ENCODE measurements at regions not wholly inside any gene's neighbourhood (a gene's known extent, or its start where the extent isn't known, plus 50 kb on each side); places are given as distances from the start of the nearest gene placed in this dataset.

DNA sequence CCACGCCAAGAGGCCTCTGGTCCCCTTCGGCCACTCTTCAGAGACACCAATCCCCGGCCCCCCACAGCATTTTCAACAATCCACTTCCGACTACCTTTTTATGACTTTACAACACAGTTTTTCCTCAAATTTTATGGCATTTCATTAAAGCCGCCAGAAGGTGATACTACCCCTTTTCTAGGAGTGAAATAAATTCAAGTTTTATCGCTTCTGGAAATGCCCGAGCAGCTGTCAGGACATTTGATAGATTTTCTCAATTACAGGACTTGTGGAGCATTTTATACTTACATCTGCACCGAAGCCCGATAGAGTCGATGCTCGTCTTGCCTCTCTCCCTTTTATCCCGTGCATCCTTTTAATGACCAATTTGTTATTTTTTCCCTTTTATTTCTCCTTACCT, 108.1 kb upstream of the CREB1 start:
- no peaks in the 10 kb centered on the region for H3K4me1 Mint-ChIP-seq (ENCODE audit: low read depth, unreplicated experiment)
- no peaks in the 10 kb centered on the region for H3K27me3 Mint-ChIP-seq (ENCODE audit: unreplicated experiment)
- H3K27ac Mint-ChIP-seq (ENCODE audit: unreplicated experiment), result no peak overlapping the region
- no peaks in the 10 kb centered on the region for H3K36me3 Mint-ChIP-seq (ENCODE audit: insufficient read depth, unreplicated experiment)
- no peaks in the 10 kb centered on the region for H3K9me3 Mint-ChIP-seq (ENCODE audit: low read depth, unreplicated experiment)
- CTCF ChIA-PET, result no interaction called here
- H3K4me3 Mint-ChIP-seq (ENCODE audit: low read depth, unreplicated experiment), result no peak overlapping the region
- BruUV-seq (replicated peaks), result no TSS peak
- DNase-seq, result no peak
- TF ChIP-seq, protein P1, sequence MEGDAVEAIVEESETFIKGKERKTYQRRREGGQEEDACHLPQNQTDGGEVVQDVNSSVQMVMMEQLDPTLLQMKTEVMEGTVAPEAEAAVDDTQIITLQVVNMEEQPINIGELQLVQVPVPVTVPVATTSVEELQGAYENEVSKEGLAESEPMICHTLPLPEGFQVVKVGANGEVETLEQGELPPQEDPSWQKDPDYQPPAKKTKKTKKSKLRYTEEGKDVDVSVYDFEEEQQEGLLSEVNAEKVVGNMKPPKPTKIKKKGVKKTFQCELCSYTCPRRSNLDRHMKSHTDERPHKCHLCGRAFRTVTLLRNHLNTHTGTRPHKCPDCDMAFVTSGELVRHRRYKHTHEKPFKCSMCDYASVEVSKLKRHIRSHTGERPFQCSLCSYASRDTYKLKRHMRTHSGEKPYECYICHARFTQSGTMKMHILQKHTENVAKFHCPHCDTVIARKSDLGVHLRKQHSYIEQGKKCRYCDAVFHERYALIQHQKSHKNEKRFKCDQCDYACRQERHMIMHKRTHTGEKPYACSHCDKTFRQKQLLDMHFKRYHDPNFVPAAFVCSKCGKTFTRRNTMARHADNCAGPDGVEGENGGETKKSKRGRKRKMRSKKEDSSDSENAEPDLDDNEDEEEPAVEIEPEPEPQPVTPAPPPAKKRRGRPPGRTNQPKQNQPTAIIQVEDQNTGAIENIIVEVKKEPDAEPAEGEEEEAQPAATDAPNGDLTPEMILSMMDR (IDR thresholded peaks at IDR 0.05; ENCODE audit: unreplicated experiment), result no peak
- intact Hi-C loops (cut with micrococcal nuclease; ENCODE audit: unreplicated experiment), result no loop called here

DNA sequence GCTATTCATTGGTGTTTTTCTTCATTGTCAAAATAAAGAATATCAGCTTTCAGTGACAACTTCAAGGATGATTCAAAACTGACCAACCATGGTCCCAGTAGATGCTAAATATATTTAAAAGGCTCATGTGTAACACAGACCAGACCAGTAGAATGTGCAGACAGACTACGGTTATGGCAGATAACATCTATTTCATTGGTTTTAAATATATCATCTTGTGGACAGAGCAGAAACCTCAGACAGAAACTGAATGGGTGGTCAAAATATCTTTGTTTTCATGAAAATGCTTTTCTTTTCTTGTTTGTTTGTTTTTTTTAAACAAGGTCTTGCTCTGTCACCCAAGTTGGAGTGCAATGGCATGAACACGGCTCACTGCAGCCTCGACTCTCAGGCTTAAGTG, 107.4 kb upstream of the CREB1 start:
- Mint-ChIP-seq H3K27me3 (ENCODE audit: unreplicated experiment) (no peaks in the 10 kb centered on the region), H3K27ac (ENCODE audit: unreplicated experiment) (no peak overlapping the region), H3K9me3 (ENCODE audit: low read depth, unreplicated experiment) (no peaks in the 10 kb centered on the region), H3K36me3 (ENCODE audit: insufficient read depth, unreplicated experiment) (no peaks in the 10 kb centered on the region), H3K4me1 (ENCODE audit: low read depth, unreplicated experiment) (no peaks in the 10 kb centered on the region), H3K4me3 (ENCODE audit: low read depth, unreplicated experiment) (no peak overlapping the region)
- no peak for DNase-seq
- CTCF ChIA-PET, result no interaction called here
- TF ChIP-seq, protein P1 (IDR thresholded peaks at IDR 0.05; ENCODE audit: unreplicated experiment), result no peak
- intact Hi-C loops (cut with micrococcal nuclease; ENCODE audit: unreplicated experiment), result no loop called here
- no TSS peak for BruUV-seq (replicated peaks)

DNA sequence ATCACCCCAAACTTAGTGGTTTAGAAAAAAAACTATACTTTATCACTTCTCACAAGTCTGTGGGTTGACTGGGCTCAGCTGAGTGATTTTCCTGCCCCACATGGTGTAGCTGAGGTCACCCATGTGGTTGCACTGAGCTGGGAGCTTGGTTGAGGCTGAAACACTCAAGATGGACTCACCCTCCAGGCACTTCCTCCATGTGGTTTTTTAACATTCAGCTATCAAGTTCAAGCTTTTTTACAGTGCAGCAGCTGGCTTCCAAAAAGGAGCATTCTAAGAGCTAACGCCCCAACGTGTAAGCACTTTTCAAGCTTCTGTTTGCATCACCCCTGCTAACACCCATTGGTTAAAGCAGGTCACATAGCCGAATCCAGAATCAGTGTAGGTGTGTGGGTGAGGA, 105.9 kb upstream of the CREB1 start:
- Mint-ChIP-seq H3K9me3 (ENCODE audit: low read depth, unreplicated experiment) (no peaks in the 10 kb centered on the region), H3K27ac (ENCODE audit: unreplicated experiment) (no peak overlapping the region), H3K4me1 (ENCODE audit: low read depth, unreplicated experiment) (no peaks in the 10 kb centered on the region), H3K36me3 (ENCODE audit: insufficient read depth, unreplicated experiment) (no peaks in the 10 kb centered on the region), H3K27me3 (ENCODE audit: unreplicated experiment) (no peaks in the 10 kb centered on the region), H3K4me3 (ENCODE audit: low read depth, unreplicated experiment) (no peak overlapping the region)
- BruUV-seq (replicated peaks), result no TSS peak
- TF ChIP-seq, protein P1 (IDR thresholded peaks at IDR 0.05; ENCODE audit: unreplicated experiment), result no peak
- DNase-seq, result no peak
- CTCF ChIA-PET, result no interaction called here
- intact Hi-C loops (cut with micrococcal nuclease; ENCODE audit: unreplicated experiment), result no loop called here

DNA sequence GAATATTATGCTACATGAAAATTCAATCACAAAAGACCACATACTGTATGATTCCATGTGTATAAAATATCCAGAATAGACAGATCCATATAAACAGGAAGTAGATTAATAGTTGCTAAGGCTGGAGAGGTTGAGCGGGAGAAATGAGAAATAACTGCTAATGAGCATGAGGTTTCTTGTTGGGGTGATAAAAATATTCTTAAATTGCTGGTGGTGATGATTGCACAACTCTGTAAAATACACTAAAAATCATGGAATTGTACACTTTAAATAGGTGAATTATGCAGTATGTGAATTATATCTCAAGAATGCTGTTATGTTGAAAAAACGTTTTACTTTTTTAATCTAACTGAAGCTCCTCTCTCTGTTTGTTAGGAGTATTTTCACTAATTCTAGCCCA, 101.8 kb upstream of the CREB1 start:
- intact Hi-C loops (cut with micrococcal nuclease; ENCODE audit: unreplicated experiment), result no loop called here
- DNase-seq, result no peak
- no peaks in the 10 kb centered on the region for H3K4me1 Mint-ChIP-seq (ENCODE audit: low read depth, unreplicated experiment)
- no peak overlapping the region for H3K27ac Mint-ChIP-seq (ENCODE audit: unreplicated experiment)
- CTCF ChIA-PET, result no interaction called here
- TF ChIP-seq, protein P1 (IDR thresholded peaks at IDR 0.05; ENCODE audit: unreplicated experiment), result no peak
- BruUV-seq (replicated peaks), result no TSS peak
- H3K27me3 Mint-ChIP-seq (ENCODE audit: unreplicated experiment), result no peaks in the 10 kb centered on the region
- no peaks in the 10 kb centered on the region for H3K36me3 Mint-ChIP-seq (ENCODE audit: insufficient read depth, unreplicated experiment)
- no peaks in the 10 kb centered on the region for H3K9me3 Mint-ChIP-seq (ENCODE audit: low read depth, unreplicated experiment)
- no peak overlapping the region for H3K4me3 Mint-ChIP-seq (ENCODE audit: low read depth, unreplicated experiment)

DNA sequence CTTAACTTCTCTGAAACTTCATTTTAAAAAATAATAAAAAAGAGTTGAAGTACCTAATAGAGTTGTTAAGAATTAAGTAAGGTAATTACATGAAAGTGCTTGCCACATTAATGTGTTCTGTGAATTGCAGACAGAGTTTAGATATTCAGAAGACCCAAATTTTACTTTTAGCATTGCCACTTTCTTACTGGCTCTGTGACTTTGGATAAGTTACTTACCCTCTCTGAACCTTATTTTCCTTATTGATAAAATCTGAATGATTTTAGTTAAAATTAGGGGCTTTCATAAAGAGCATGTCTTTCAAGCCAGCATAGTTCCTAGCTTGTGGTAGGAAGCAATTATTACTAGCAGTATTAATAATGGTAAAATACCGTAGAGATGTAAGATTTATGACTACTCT, 101.2 kb upstream of the CREB1 start:
- TF ChIP-seq, protein P1 (IDR thresholded peaks at IDR 0.05; ENCODE audit: unreplicated experiment), result no peak
- Mint-ChIP-seq H3K4me3 (ENCODE audit: low read depth, unreplicated experiment) (no peak overlapping the region), H3K9me3 (ENCODE audit: low read depth, unreplicated experiment) (no peaks in the 10 kb centered on the region), H3K36me3 (ENCODE audit: insufficient read depth, unreplicated experiment) (no peaks in the 10 kb centered on the region), H3K27ac (ENCODE audit: unreplicated experiment) (no peak overlapping the region), H3K4me1 (ENCODE audit: low read depth, unreplicated experiment) (no peaks in the 10 kb centered on the region), H3K27me3 (ENCODE audit: unreplicated experiment) (no peaks in the 10 kb centered on the region)
- CTCF ChIA-PET, result no interaction called here
- no peak for DNase-seq
- intact Hi-C loops (cut with micrococcal nuclease; ENCODE audit: unreplicated experiment), result no loop called here
- no TSS peak for BruUV-seq (replicated peaks)
